ENCODE measurements at regions not wholly inside any gene's neighbourhood (a gene's known extent, or its start where the extent isn't known, plus 50 kb on each side); places are given as distances from the start of the nearest gene placed in this dataset.

DNA sequence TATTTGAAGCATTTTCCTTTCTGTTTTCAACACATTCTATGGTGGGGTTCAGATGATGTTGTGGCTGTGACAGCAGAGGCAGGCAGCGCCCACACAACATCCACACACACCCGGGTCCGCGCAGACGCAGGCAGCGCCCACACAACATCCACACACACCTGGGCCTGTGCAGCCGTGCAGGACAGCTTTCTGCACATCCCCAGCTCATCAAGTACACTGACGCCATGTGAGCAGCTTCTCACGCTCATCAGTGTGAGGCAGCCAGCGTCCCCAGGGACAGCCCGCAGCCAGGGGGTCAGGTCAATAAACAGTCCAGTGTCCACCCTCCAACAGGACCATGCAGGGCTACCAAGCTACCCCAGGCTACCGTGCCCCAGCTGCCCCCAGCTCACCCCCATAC lies 272.8 kb upstream of the TCERG1L start:
- TF ChIP-seq, protein P1, sequence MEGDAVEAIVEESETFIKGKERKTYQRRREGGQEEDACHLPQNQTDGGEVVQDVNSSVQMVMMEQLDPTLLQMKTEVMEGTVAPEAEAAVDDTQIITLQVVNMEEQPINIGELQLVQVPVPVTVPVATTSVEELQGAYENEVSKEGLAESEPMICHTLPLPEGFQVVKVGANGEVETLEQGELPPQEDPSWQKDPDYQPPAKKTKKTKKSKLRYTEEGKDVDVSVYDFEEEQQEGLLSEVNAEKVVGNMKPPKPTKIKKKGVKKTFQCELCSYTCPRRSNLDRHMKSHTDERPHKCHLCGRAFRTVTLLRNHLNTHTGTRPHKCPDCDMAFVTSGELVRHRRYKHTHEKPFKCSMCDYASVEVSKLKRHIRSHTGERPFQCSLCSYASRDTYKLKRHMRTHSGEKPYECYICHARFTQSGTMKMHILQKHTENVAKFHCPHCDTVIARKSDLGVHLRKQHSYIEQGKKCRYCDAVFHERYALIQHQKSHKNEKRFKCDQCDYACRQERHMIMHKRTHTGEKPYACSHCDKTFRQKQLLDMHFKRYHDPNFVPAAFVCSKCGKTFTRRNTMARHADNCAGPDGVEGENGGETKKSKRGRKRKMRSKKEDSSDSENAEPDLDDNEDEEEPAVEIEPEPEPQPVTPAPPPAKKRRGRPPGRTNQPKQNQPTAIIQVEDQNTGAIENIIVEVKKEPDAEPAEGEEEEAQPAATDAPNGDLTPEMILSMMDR (conservative IDR thresholded peaks at IDR 0.05; ENCODE audit: low read depth, low read length): no peak
- TF ChIP-seq EZH2 (IDR thresholded peaks at IDR 0.05; ENCODE audit: low read length, unreplicated experiment): no peak
